ENCODE measurements at regions not wholly inside any gene's neighbourhood (a gene's known extent, or its start where the extent isn't known, plus 50 kb on each side); places are given as distances from the start of the nearest gene placed in this dataset.

GRCh38 chr11:87548797-87549196, 511.1 kb downstream of the TMEM135 start:
- TF ChIP-seq EZH2 (IDR thresholded peaks at IDR 0.05), result no peak
- TF ChIP-seq CEBPB (IDR thresholded peaks at IDR 0.05; ENCODE audit: low read depth), result no peak
- TF ChIP-seq POLR2A (IDR thresholded peaks at IDR 0.05; ENCODE audit: borderline replicate concordance, extremely low read depth, insufficient read depth, insufficient read length), result no peak
- no peak for TF ChIP-seq CTCF (IDR thresholded peaks at IDR 0.05 in 2 of 3, conservative IDR thresholded peaks at IDR 0.05 in 1 of 3; ENCODE audit: borderline replicate concordance in 1 of 3, insufficient read depth in 1 of 3, low read depth in 2 of 3, low read length in 2 of 3)
- no peak for TF ChIP-seq SP1 (IDR thresholded peaks at IDR 0.05; ENCODE audit: low read depth)
- TF ChIP-seq EGR1 (IDR thresholded peaks at IDR 0.05; ENCODE audit: low read depth), result no peak
- no peak for TF ChIP-seq YY1 (IDR thresholded peaks at IDR 0.05; ENCODE audit: extremely low read depth, insufficient replicate concordance, low read depth, low read length)
- no peak for TF ChIP-seq POLR2AphosphoS5 (IDR thresholded peaks at IDR 0.05; ENCODE audit: low read depth, low read length)

Measured in HCT116 (cell line).